Keratinocyte (primary cell): ENCODE measurements at regions not wholly inside any gene's neighbourhood (a gene's known extent, or its start where the extent isn't known, plus 50 kb on each side); places are given as distances from the start of the nearest gene placed in this dataset.

Experiments used
- DNase-seq: peaks from one replicate; pipeline ENCODE4 v3.0.0-alpha.2; 2011; ENCODE audit warnings: low read depth, missing footprints, low spot score
- FAIRE-seq: peaks from 2 replicates; lab custom pipeline; 2011; peaks lifted over from hg19 to GRCh38; lab: Jason Lieb, UNC
- H2AFZ ChIP-seq: 2 replicates; pipeline ENCODE4 v1.6.0; 2012; ENCODE audit warnings: low read length, control low read depth, inconsistent platforms; ENCODE audit not compliant: control insufficient read depth
- H3K27ac ChIP-seq: 2 replicates; pipeline ENCODE4 v1.5.1; 2011; ENCODE audit warnings: low read length; ENCODE audit not compliant: control insufficient read depth, insufficient read depth
- H3K27me3 ChIP-seq: 3 replicates; pipeline ENCODE4 v1.6.0; 2011; ENCODE audit warnings: low read length; ENCODE audit not compliant: control insufficient read depth, insufficient read depth; ENCODE audit errors: extremely low read depth
- H3K36me3 ChIP-seq, 2 experiments: 2 replicates in 1 of 2; 3 replicates in 1 of 2; pipeline ENCODE4 v1.5.1; 2011; ENCODE audit warnings: low read length in 2 of 2, mild to moderate bottlenecking in 1 of 2; ENCODE audit not compliant: control insufficient read depth in 2 of 2, insufficient read depth in 2 of 2; ENCODE audit errors: extremely low read depth in 1 of 2
- H3K4me1 ChIP-seq: 3 replicates; pipeline ENCODE4 v1.5.1; 2011; ENCODE audit warnings: low read length; ENCODE audit not compliant: control insufficient read depth, insufficient read depth; ENCODE audit errors: extremely low read depth
- H3K4me2 ChIP-seq: 3 replicates; pipeline ENCODE4 v1.6.0; 2011; ENCODE audit warnings: low read depth, low read length; ENCODE audit not compliant: control insufficient read depth, insufficient read depth; ENCODE audit errors: extremely low read depth
- H3K4me3 ChIP-seq, 3 experiments: fragments of 200-600 bp in 1 of 3; sonication (generic) in 1 of 3; 2 replicates in 2 of 3; 3 replicates in 1 of 3; pipeline ENCODE4 v1.5.1; 2011 to 2016; ENCODE audit warnings: low read length in 3 of 3, mild to moderate bottlenecking in 3 of 3, control low read depth in 2 of 3, inconsistent platforms in 1 of 3, low read depth in 1 of 3, mixed read lengths in 1 of 3, mixed run types in 1 of 3, moderate library complexity in 1 of 3; ENCODE audit not compliant: control insufficient read depth in 2 of 3, insufficient read depth in 2 of 3; ENCODE audit errors: extremely low read depth in 1 of 3
- H3K79me2 ChIP-seq: 2 replicates; pipeline ENCODE4 v1.6.0; 2012; ENCODE audit warnings: low read length; ENCODE audit not compliant: control insufficient read depth, insufficient read depth
- H3K9ac ChIP-seq: 3 replicates; pipeline ENCODE4 v1.6.0; 2011; ENCODE audit warnings: low read length; ENCODE audit not compliant: control insufficient read depth, insufficient read depth; ENCODE audit errors: extremely low read depth
- H3K9me1 ChIP-seq: 3 replicates; pipeline ENCODE4 v1.6.0; 2011; ENCODE audit warnings: low read length; ENCODE audit not compliant: control insufficient read depth, insufficient read depth; ENCODE audit errors: extremely low read depth
- H3K9me3 ChIP-seq: 2 replicates; pipeline ENCODE4 v1.5.1; 2012; ENCODE audit warnings: low read depth, low read length; ENCODE audit not compliant: control insufficient read depth
- H4K20me1 ChIP-seq: 3 replicates; pipeline ENCODE4 v1.6.0; 2011; ENCODE audit warnings: low read length; ENCODE audit not compliant: control insufficient read depth, insufficient read depth; ENCODE audit errors: extremely low read depth
- CTCF ChIP-seq, 3 experiments: IDR thresholded peaks in 1 of 3; conservative IDR thresholded peaks in 1 of 3; optimal IDR thresholded peaks in 1 of 3; 2 replicates in 2 of 3; 3 replicates in 1 of 3; pipeline versions ENCODE3 to v1.5.1; 2011; ENCODE audit warnings: low read length in 3 of 3, mild to moderate bottlenecking in 3 of 3, moderate library complexity in 2 of 3, control low read depth in 1 of 3, inconsistent platforms in 1 of 3; ENCODE audit not compliant: insufficient read depth in 2 of 3; ENCODE audit errors: extremely low read depth in 1 of 3
- EZH2 ChIP-seq: IDR thresholded peaks from one replicate; pipeline ENCODE4 v1.6.1; 2012; ENCODE audit warnings: inconsistent platforms, mild to moderate bottlenecking, low read length, moderate library complexity
- dilution Hi-C: fragments of 300-500 bp; cut with MboI; formaldehyde crosslinking; loops from one replicate; pipeline ENCODE4 v1.7.0; 2020; ENCODE audit warnings: low sequenced_read_pairs; ENCODE audit not compliant: extremely low pct_ligation_motif_present

- DNase-seq (no peak), FAIRE-seq (no peak)
- no peaks in the 10 kb centered on the region for H3K27me3 ChIP-seq
- H3K4me2 ChIP-seq, result no peak overlapping the region
- H3K4me1 ChIP-seq, result no peaks in the 10 kb centered on the region
- TF ChIP-seq CTCF (optimal IDR thresholded peaks at IDR 0.05 in 1 of 3, IDR thresholded peaks at IDR 0.05 in 1 of 3, conservative IDR thresholded peaks at IDR 0.05 in 1 of 3; ENCODE audit: extremely low read depth in 1 of 3, insufficient read depth in 2 of 3, low read length in 3 of 3), result no peak
- TF ChIP-seq EZH2, result no peak
- dilution Hi-C loops, result no loop called here
- no peaks in the 10 kb centered on the region for H3K36me3 ChIP-seq
- H2AFZ ChIP-seq, result no peak overlapping the region
- H3K27ac ChIP-seq, result no peak overlapping the region
- H4K20me1 ChIP-seq, result no peaks in the 10 kb centered on the region
- no peaks in the 10 kb centered on the region for H3K9me3 ChIP-seq
- H3K79me2 ChIP-seq, result no peaks in the 10 kb centered on the region
- H3K4me3 ChIP-seq, result no peak overlapping the region
- H3K9me1 ChIP-seq, result no peaks in the 10 kb centered on the region
- no peak overlapping the region for H3K9ac ChIP-seq
Measured at GRCh38 chrX:26032111-26032912, 105.8 kb upstream of the MAGEB18 start.

- no peak for TF ChIP-seq CTCF (optimal IDR thresholded peaks at IDR 0.05 in 1 of 3, IDR thresholded peaks at IDR 0.05 in 1 of 3, conservative IDR thresholded peaks at IDR 0.05 in 1 of 3; ENCODE audit: extremely low read depth in 1 of 3, insufficient read depth in 2 of 3, low read length in 3 of 3)
- TF ChIP-seq EZH2, result no peak
- Histone ChIP-seq H4K20me1 (no peaks in the 10 kb centered on the region), H3K9ac (no peak overlapping the region), H3K9me3 (no peaks in the 10 kb centered on the region), H3K27ac (no peak overlapping the region), H3K4me3 (no peak overlapping the region), H2AFZ (no peak overlapping the region), H3K4me1 (no peaks in the 10 kb centered on the region), H3K36me3 (no peaks in the 10 kb centered on the region), H3K79me2 (no peaks in the 10 kb centered on the region), H3K9me1 (no peaks in the 10 kb centered on the region), H3K4me2 (no peak overlapping the region), H3K27me3 (no peaks in the 10 kb centered on the region)
- dilution Hi-C loops, result no loop called here
- no peak for FAIRE-seq
- DNase-seq, result no peak
Measured at GRCh38 chrX:26037367-26037766, 100.8 kb upstream of the MAGEB18 start.
